ENCODE measurements at regions not wholly inside any gene's neighbourhood (a gene's known extent, or its start where the extent isn't known, plus 50 kb on each side); places are given as distances from the start of the nearest gene placed in this dataset.

- Histone ChIP-seq H4K5ac (ENCODE audit: low read depth, low read length) (peak overlapping the region; percentile 67; the same call in 1 of the 2 replicates), H3K79me1 (ENCODE audit: low read depth in 1 of 2, low read length in 2 of 2) (no peaks in the 10 kb centered on the region), H3K56ac (ENCODE audit: extremely low read depth, insufficient read depth, low read length) (no peak overlapping the region), H3K36me3 (ENCODE audit: control insufficient read depth, insufficient read depth, low read length) (no peaks in the 10 kb centered on the region), H3K23ac (ENCODE audit: low read depth, low read length) (no peak overlapping the region), H3K4me3 (ENCODE audit: insufficient read depth, low read depth, low read length) (peak overlapping the region; percentile 16; the same call in 1 of the 2 replicates), H2AK5ac (ENCODE audit: low read depth, low read length) (no peak overlapping the region), H4K91ac (ENCODE audit: insufficient read depth, low read depth, low read length) (no peak overlapping the region), H3K4me1 (ENCODE audit: control insufficient read depth, insufficient read depth, low read length) (no peaks in the 10 kb centered on the region), H3K4ac (ENCODE audit: low read depth, low read length) (no peak overlapping the region), H4K20me1 (ENCODE audit: insufficient read depth, low read length) (no peaks in the 10 kb centered on the region), H3K9ac (ENCODE audit: low read depth, low read length) (no peak overlapping the region; the same call in 1 of the 2 replicates), H2BK5ac (ENCODE audit: low read depth, low read length, poor library complexity, severe bottlenecking) (no peak overlapping the region), H2AK9ac (replicated peaks; ENCODE audit: low read depth, low read length, poor library complexity) (no peak overlapping the region), H3K4me2 (ENCODE audit: low read depth, low read length) (peak overlapping the region; percentile 87), H2BK20ac (ENCODE audit: low read depth, low read length) (no peak overlapping the region), H3K14ac (replicated peaks; ENCODE audit: low read depth, low read length) (no peak overlapping the region), H2AFZ (replicated peaks; ENCODE audit: low read length, poor library complexity) (peak overlapping the region; percentile 77), H3K27me3 (ENCODE audit: control insufficient read depth, insufficient read depth, low read length) (peaks cover 5% of the 10 kb centered on the region), H2BK120ac (ENCODE audit: low read depth, low read length) (no peak overlapping the region), H3K27ac (ENCODE audit: insufficient read depth, low read length) (no peak overlapping the region), H3K9me3 (ENCODE audit: control insufficient read depth, insufficient read depth, low read length) (no peaks in the 10 kb centered on the region), H4K8ac (ENCODE audit: low read depth in 2 of 2, low read length in 2 of 2) (peak overlapping the region in 1 of 2 experiments; percentile 9; a peak in 2 of 4 replicates), H3K18ac (ENCODE audit: low read depth, low read length) (no peak overlapping the region; the same call in 1 of the 2 replicates), H3K9me1 (ENCODE audit: insufficient read depth, low read length) (no peaks in the 10 kb centered on the region), H2BK15ac (ENCODE audit: low read depth, low read length) (no peak overlapping the region)
- no peak for DNase-seq
- CTCF ChIA-PET = no interaction called here
- peak; percentile 53 for ATAC-seq (ENCODE audit: low read depth)
- WGBS, 2 experiments (ENCODE audit: extremely low coverage in 2 of 2, insufficient read length in 1 of 2) = 60% methylated on average over 1 of the region's 12 CpGs; no CpG with 5 or more reads in 1 of the 2 experiments
- in situ Hi-C loops (cut with MboI; ENCODE audit: low sequenced_read_pairs) (no loop called here), dilution Hi-C loops (cut with HindIII; ENCODE audit: low sequenced_read_pairs, unreplicated experiment) (no loop called here), intact Hi-C loops (cut with micrococcal nuclease) (no loop called here)
- POLR2A ChIA-PET (ENCODE audit: unreplicated experiment) = interaction anchor here (0.5 kb wide), 1 partner anchor 1124 kb away, joined by 3 read pairs; no protein-coding TSS in a partner anchor
- TF ChIP-seq MXI1 (IDR thresholded peaks at IDR 0.05; ENCODE audit: borderline replicate concordance, low read depth, low read length) = no peak
- no peak for TF ChIP-seq CTCF (conservative IDR thresholded peaks at IDR 0.05; ENCODE audit: low read depth, low read length)
- TF ChIP-seq RFX5 (IDR thresholded peaks at IDR 0.05; ENCODE audit: low read depth, low read length) = no peak
- TF ChIP-seq CHD1 (IDR thresholded peaks at IDR 0.05; ENCODE audit: low read depth, low read length) = no peak
- TF ChIP-seq MAZ (IDR thresholded peaks at IDR 0.05; ENCODE audit: borderline replicate concordance, low read depth, low read length) = no peak
- TF ChIP-seq, protein P1, sequence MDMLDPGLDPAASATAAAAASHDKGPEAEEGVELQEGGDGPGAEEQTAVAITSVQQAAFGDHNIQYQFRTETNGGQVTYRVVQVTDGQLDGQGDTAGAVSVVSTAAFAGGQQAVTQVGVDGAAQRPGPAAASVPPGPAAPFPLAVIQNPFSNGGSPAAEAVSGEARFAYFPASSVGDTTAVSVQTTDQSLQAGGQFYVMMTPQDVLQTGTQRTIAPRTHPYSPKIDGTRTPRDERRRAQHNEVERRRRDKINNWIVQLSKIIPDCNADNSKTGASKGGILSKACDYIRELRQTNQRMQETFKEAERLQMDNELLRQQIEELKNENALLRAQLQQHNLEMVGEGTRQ (IDR thresholded peaks at IDR 0.05; ENCODE audit: low read depth, low read length) = no peak
- no peak for TF ChIP-seq POLR2A (IDR thresholded peaks at IDR 0.05; ENCODE audit: low read depth, low read length)
- TF ChIP-seq CEBPB (IDR thresholded peaks at IDR 0.05; ENCODE audit: low read depth, low read length) = no peak
- TF ChIP-seq FOS (IDR thresholded peaks at IDR 0.05; ENCODE audit: low read depth, low read length) = no peak
- TF ChIP-seq NFE2L2 (IDR thresholded peaks at IDR 0.05; ENCODE audit: low read depth, low read length) = no peak
- TF ChIP-seq RAD21 (IDR thresholded peaks at IDR 0.05; ENCODE audit: low read length) = no peak
- TF ChIP-seq, protein P2, sequence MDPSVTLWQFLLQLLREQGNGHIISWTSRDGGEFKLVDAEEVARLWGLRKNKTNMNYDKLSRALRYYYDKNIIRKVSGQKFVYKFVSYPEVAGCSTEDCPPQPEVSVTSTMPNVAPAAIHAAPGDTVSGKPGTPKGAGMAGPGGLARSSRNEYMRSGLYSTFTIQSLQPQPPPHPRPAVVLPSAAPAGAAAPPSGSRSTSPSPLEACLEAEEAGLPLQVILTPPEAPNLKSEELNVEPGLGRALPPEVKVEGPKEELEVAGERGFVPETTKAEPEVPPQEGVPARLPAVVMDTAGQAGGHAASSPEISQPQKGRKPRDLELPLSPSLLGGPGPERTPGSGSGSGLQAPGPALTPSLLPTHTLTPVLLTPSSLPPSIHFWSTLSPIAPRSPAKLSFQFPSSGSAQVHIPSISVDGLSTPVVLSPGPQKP (IDR thresholded peaks at IDR 0.05; ENCODE audit: borderline replicate concordance, low read depth, low read length) = no peak
- no peak for TF ChIP-seq BHLHE40 (IDR thresholded peaks at IDR 0.05; ENCODE audit: low read depth, low read length)
- TF ChIP-seq SMC3 (IDR thresholded peaks at IDR 0.05; ENCODE audit: low read depth, low read length) = no peak
- no TSS peak for BruUV-seq (replicated peaks)
Measured at GRCh38 chr3:72549761-72550581, 298.3 kb downstream of the SHQ1 start.

Data from IMR-90 (cell line).